ENCODE measurements at regions not wholly inside any gene's neighbourhood (a gene's known extent, or its start where the extent isn't known, plus 50 kb on each side); places are given as distances from the start of the nearest gene placed in this dataset.

DNA sequence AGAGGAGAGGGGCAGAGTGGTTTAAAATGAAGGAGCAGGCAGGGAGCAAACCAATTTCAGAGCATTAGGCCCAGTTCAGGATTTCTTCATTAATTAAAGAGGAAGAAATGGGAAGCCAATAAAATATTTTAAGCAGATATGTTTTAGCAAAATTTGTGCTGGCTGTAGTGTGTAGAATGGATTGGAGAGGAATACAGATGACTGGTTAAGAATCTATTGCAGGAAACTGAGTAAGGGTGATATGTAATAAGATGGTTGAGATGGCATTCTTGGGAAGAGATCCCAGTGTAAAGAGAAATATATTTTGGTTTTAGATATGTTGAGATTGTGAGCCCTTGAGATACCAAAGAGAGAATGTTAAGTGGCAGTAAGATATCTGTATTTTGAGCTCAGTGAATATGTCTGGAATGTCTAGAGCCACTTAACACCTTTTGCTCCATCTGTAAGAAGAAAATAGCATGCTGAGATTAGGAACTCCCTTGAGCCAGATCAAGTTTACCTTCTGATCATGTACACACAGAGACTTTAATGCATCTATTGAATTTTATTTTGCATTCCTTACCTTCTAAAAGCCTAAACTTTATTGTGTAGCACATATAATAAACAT, 79.5 kb upstream of the SLC27A6 start:
- Histone ChIP-seq H3K4me3 (no peak overlapping the region), H3K9me3 (no peaks in the 10 kb centered on the region), H3K4me1 (no peaks in the 10 kb centered on the region), H3K27ac (no peak overlapping the region), H3K36me3 (no peaks in the 10 kb centered on the region), H3K27me3 (no peaks in the 10 kb centered on the region)
- TF ChIP-seq, protein P1, sequence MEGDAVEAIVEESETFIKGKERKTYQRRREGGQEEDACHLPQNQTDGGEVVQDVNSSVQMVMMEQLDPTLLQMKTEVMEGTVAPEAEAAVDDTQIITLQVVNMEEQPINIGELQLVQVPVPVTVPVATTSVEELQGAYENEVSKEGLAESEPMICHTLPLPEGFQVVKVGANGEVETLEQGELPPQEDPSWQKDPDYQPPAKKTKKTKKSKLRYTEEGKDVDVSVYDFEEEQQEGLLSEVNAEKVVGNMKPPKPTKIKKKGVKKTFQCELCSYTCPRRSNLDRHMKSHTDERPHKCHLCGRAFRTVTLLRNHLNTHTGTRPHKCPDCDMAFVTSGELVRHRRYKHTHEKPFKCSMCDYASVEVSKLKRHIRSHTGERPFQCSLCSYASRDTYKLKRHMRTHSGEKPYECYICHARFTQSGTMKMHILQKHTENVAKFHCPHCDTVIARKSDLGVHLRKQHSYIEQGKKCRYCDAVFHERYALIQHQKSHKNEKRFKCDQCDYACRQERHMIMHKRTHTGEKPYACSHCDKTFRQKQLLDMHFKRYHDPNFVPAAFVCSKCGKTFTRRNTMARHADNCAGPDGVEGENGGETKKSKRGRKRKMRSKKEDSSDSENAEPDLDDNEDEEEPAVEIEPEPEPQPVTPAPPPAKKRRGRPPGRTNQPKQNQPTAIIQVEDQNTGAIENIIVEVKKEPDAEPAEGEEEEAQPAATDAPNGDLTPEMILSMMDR (IDR thresholded peaks at IDR 0.05): no peak
- TF ChIP-seq POLR2A (IDR thresholded peaks at IDR 0.05): no peak
- TF ChIP-seq POLR2AphosphoS5 (IDR thresholded peaks at IDR 0.05): no peak
- no peak for DNase-seq (ENCODE audit: low spot score in 2 of 2)
- intact Hi-C loops (cut with DNase I; ENCODE audit: low total_unique reads): no loop called here

DNA sequence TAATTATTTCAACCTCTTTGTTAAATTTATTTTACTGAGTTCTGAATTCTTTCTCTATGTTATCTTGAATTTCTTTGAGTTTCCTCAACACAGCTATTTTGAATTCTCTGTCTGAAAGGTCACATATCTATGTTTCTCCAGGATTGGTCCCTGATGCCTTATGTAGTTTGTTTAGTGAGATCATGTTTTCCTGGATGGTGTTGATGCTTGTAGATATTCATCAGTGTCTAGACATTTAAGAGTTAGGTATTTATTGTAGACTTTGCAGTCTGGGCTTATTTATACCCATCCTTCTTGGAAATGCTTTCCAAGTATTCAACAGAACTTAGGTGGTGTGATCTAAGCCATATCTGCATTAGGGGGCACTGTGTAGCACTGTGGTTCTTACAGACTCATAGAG, 70.2 kb upstream of the SLC27A6 start:
- DNase-seq (ENCODE audit: low spot score in 2 of 2): no peak
- Histone ChIP-seq H3K9me3 (no peaks in the 10 kb centered on the region), H3K4me3 (no peak overlapping the region), H3K4me1 (no peaks in the 10 kb centered on the region), H3K27ac (no peak overlapping the region), H3K36me3 (no peaks in the 10 kb centered on the region), H3K27me3 (no peaks in the 10 kb centered on the region)
- no peak for TF ChIP-seq POLR2AphosphoS5 (IDR thresholded peaks at IDR 0.05)
- TF ChIP-seq POLR2A (IDR thresholded peaks at IDR 0.05): no peak
- TF ChIP-seq, protein P1 (IDR thresholded peaks at IDR 0.05): no peak
- intact Hi-C loops (cut with DNase I; ENCODE audit: low total_unique reads): no loop called here

DNA sequence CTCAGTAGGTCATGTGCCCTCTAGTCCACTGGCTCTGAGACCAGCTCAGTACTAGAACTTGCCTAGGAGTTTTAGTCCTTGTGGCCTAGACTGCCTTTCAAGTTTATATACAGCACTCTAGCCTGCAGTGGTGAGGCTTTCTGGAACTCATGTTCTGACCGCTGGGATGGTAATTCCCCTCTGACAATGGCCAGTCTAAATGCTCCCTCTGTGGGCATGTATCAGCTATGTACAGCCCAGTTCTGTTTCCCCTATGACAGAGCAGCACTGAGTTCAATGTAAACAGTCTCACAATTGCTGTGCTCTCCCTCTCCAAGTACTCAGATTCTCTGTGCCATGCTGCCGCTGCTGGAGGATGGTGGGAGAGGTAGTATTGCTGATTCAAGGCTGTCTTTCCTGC, 68.6 kb upstream of the SLC27A6 start:
- no peak overlapping the region for H3K27ac ChIP-seq
- H3K4me1 ChIP-seq: no peaks in the 10 kb centered on the region
- DNase-seq (ENCODE audit: low spot score in 2 of 2): no peak
- TF ChIP-seq POLR2A (IDR thresholded peaks at IDR 0.05) (no peak), POLR2AphosphoS5 (IDR thresholded peaks at IDR 0.05) (no peak)
- TF ChIP-seq, protein P1 (IDR thresholded peaks at IDR 0.05): no peak
- H3K9me3 ChIP-seq: no peaks in the 10 kb centered on the region
- no peaks in the 10 kb centered on the region for H3K27me3 ChIP-seq
- intact Hi-C loops (cut with DNase I; ENCODE audit: low total_unique reads): no loop called here
- no peak overlapping the region for H3K4me3 ChIP-seq
- H3K36me3 ChIP-seq: no peaks in the 10 kb centered on the region

DNA sequence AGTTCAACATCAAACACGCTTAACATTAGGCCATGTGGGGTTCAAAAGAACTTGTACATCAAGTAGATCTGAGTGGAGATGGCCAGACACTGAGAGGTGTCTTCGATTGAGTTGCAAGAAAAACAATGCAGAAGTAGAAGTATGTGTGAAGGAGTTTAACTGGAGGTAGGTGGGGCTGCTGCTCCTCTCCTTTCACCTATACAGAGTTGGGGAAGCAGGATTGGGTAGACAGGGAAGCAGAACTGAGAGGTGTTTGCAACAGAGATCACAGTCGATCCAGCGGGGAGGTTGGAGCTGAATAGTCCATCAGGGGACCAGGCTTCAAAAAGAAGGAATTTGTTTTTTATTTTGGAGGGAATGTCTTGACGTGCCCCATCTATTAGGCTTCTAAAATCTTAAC, 61.7 kb upstream of the SLC27A6 start:
- DNase-seq (ENCODE audit: low spot score in 2 of 2): no peak
- TF ChIP-seq POLR2AphosphoS5 (IDR thresholded peaks at IDR 0.05): no peak
- TF ChIP-seq POLR2A (IDR thresholded peaks at IDR 0.05): no peak
- TF ChIP-seq, protein P1 (IDR thresholded peaks at IDR 0.05): no peak
- Histone ChIP-seq H3K4me3 (no peak overlapping the region), H3K27me3 (no peaks in the 10 kb centered on the region), H3K36me3 (no peaks in the 10 kb centered on the region), H3K27ac (no peak overlapping the region), H3K9me3 (no peaks in the 10 kb centered on the region), H3K4me1 (no peaks in the 10 kb centered on the region)
- intact Hi-C loops (cut with DNase I; ENCODE audit: low total_unique reads): no loop called here

DNA sequence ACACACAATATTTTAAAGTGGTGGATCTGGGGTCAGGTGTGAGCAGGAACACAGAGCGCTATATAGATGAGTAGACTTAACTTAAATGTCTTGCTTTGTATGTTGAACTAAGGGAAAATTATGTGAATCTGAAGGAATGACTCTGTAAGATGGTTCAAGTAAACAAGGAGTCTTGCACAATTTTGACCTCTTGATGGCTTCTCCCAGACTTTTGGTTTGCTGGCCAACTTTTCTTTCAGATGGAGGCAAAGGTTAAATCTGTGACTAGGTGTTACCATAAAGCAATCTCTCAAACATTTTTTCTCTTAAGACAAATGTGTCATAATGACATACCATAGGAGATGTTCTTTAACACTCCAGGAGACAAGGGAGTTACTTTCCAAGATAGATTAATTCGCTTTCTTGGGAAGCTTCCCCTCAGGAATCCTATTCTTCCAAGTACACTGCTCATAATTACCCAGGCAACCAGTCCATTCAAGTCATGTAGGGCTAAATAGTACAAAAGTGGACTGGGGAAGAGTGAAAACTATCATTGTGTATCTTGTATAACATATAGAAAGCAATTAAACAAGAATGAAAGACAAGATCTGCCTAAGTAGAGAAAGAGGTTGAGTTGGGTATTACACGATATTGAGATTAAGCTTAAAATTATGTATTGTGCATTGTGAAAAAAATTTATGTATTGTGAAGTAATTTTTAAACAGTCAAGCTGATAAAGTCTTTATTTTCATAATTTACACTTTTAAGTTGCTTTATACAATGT, 60.3 kb upstream of the SLC27A6 start:
- H3K4me1 ChIP-seq: no peaks in the 10 kb centered on the region
- TF ChIP-seq, protein P1 (IDR thresholded peaks at IDR 0.05): no peak
- no peak for TF ChIP-seq POLR2A (IDR thresholded peaks at IDR 0.05)
- TF ChIP-seq POLR2AphosphoS5 (IDR thresholded peaks at IDR 0.05): no peak
- intact Hi-C loops (cut with DNase I; ENCODE audit: low total_unique reads): no loop called here
- no peak overlapping the region for H3K27ac ChIP-seq
- no peaks in the 10 kb centered on the region for H3K9me3 ChIP-seq
- H3K27me3 ChIP-seq: no peaks in the 10 kb centered on the region
- H3K4me3 ChIP-seq: no peak overlapping the region
- H3K36me3 ChIP-seq: no peaks in the 10 kb centered on the region
- no peak for DNase-seq (ENCODE audit: low spot score in 2 of 2)
